ENCODE measurements at regions not wholly inside any gene's neighbourhood (a gene's known extent, or its start where the extent isn't known, plus 50 kb on each side); places are given as distances from the start of the nearest gene placed in this dataset.
"Not testable (repeated sequence)": the region's sequence is repeated elsewhere in the genome, so short reads cannot be mapped to it uniquely, and the experiment has no call there.

DNA sequence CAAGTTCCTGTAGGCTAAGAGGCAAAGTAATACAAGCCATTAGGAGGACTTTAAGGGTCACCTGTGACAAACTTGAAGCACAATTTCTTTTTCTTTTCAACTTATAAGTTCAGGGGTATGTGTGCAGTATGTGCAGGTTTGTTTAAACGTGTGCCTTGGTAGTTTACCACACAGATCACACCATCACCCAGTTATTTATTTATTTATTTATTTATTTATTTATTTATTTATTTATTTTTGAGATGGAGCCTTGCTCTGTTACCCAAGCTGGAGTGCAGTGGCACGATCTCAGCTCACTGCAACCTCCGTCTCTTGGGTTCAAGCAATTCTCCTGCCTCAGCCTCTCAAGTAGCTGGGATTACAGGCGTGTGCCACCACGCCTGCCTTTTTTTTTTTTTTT lies 86.2 kb upstream of the ACBD5 start:
- H3K36me3 ChIP-seq (ENCODE audit: control insufficient read depth in 3 of 3, insufficient read depth in 3 of 3, low read length in 3 of 3); H3K4me3 ChIP-seq (ENCODE audit: low read length in 3 of 3); H3K27me3 ChIP-seq (ENCODE audit: control insufficient read depth in 3 of 3, insufficient read depth in 3 of 3, low read length in 3 of 3); H3K27ac ChIP-seq (ENCODE audit: low read depth, low read length); H3K9ac ChIP-seq (ENCODE audit: low read depth in 1 of 3, low read length in 3 of 3); H3K9me3 ChIP-seq (ENCODE audit: control insufficient read depth in 3 of 3, low read length in 3 of 3); H3K4me1 ChIP-seq (ENCODE audit: control insufficient read depth in 3 of 3, insufficient read depth in 3 of 3, low read length in 3 of 3): not testable (repeated sequence)

DNA sequence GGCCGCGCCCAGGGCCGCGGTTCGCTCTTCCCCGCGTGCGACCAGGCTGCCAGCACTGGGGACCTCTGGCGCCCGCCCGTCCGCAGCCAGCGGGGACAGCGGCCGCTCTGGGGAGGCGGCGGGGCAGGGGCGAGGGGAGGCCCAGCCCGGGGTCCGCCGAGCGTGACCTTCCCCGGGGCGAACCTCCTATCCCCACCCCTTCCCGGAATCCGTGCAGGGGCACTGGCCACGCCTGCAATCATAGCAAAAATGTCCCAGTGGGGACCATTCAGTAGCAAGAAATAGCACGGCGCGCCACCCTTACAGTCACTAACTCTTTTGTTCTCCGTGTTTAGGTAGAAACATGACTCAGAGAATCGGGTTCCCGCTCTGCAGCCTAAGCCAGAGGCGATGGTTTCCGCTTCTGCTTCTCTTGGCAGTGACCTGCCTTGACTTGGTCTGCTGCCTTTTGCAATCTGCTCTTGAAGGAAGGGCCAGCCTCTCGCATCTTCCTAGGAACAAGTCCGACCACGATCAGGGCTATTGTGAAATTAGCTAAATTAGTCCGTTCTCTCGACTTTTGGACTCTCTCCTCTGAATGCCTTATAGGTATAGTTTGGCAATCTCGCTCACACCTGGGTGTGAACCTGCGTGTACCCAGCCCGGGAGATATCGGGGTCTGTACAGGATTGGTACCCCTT lies 79.3 kb upstream of the ACBD5 start:
- H3K27ac ChIP-seq (ENCODE audit: low read depth, low read length) = no peak overlapping the region
- peaks cover 0 to 6% (median 0%) of the 10 kb centered on the region in 3 donors for H3K27me3 ChIP-seq (ENCODE audit: control insufficient read depth in 3 of 3, insufficient read depth in 3 of 3, low read length in 3 of 3)
- H3K9ac ChIP-seq (ENCODE audit: low read depth in 1 of 3, low read length in 3 of 3) = no peak overlapping the region
- H3K4me1 ChIP-seq (ENCODE audit: control insufficient read depth in 3 of 3, insufficient read depth in 3 of 3, low read length in 3 of 3) = no peaks in the 10 kb centered on the region
- H3K9me3 ChIP-seq (ENCODE audit: control insufficient read depth in 3 of 3, low read length in 3 of 3) = no peaks in the 10 kb centered on the region
- H3K4me3 ChIP-seq (ENCODE audit: low read length in 3 of 3) = peak overlapping the region; percentile 27 to 52 (median 43)
- H3K36me3 ChIP-seq (ENCODE audit: control insufficient read depth in 3 of 3, insufficient read depth in 3 of 3, low read length in 3 of 3) = no peaks in the 10 kb centered on the region

DNA sequence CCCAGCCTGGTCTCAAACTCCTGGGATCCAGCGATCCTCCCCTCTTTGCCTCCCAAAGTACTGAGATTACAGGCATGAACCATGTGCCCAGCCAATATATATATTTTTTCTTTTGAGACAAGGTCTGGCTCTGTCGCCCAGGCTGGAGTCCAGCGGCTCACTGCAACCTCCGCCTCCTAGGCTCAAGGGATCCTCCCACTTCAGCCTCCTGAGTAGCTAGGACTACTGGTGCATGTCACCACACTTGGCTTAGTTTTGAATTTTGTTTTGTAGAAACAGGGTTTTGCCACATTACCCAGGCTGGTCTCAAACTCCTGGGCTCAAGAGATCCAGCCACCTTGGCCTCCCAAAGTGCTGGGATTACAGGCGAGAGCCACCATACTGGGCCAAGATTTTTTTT lies 78.5 kb upstream of the ACBD5 start:
- H3K4me1 ChIP-seq (ENCODE audit: control insufficient read depth in 3 of 3, insufficient read depth in 3 of 3, low read length in 3 of 3); H3K36me3 ChIP-seq (ENCODE audit: control insufficient read depth in 3 of 3, insufficient read depth in 3 of 3, low read length in 3 of 3); H3K27me3 ChIP-seq (ENCODE audit: control insufficient read depth in 3 of 3, insufficient read depth in 3 of 3, low read length in 3 of 3); H3K27ac ChIP-seq (ENCODE audit: low read depth, low read length); H3K9me3 ChIP-seq (ENCODE audit: control insufficient read depth in 3 of 3, low read length in 3 of 3); H3K4me3 ChIP-seq (ENCODE audit: low read length in 3 of 3); H3K9ac ChIP-seq (ENCODE audit: low read depth in 1 of 3, low read length in 3 of 3): not testable (repeated sequence)

DNA sequence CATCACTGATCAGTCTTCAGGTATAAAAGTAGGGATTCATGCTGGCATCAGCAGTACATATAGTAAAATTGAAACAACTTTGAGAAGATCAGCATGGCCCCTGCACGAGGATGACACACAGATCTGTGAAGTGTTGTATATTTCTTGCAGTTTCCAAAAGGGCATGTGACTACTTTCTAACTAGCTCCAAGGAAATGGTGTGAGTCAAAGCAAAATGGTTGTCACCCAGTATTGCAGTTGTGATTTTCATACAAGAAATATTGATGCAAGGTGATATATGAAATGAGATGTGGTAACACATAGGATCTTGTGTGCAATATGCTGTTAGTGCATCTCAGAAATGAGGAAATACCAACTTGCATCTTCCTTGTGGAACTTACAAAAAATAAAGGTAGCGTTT lies 74.5 kb upstream of the ACBD5 start:
- not testable (repeated sequence) for H3K4me3 ChIP-seq (ENCODE audit: low read length in 3 of 3); H3K27me3 ChIP-seq (ENCODE audit: control insufficient read depth in 3 of 3, insufficient read depth in 3 of 3, low read length in 3 of 3); H3K4me1 ChIP-seq (ENCODE audit: control insufficient read depth in 3 of 3, insufficient read depth in 3 of 3, low read length in 3 of 3); H3K27ac ChIP-seq (ENCODE audit: low read depth, low read length); H3K9ac ChIP-seq (ENCODE audit: low read depth in 1 of 3, low read length in 3 of 3); H3K36me3 ChIP-seq (ENCODE audit: control insufficient read depth in 3 of 3, insufficient read depth in 3 of 3, low read length in 3 of 3); H3K9me3 ChIP-seq (ENCODE audit: control insufficient read depth in 3 of 3, low read length in 3 of 3)

DNA sequence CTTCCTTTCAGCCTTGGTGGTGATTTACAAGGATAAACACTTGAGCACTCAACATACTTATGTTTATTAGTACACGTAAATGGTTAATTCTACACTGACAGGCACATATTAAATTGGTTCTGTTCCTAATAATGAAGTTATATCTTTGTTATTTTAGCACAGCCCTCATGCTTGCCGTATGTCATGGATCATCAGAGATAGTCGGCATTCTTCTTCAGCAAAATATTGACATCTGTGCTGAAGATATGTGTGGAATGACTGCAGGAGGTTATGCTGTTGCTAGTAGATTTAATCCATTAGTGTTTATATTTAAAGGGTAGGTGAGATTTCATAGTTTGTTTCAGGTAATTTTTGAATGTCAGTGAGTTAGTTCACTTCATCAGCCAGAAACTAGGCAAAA lies 73.0 kb upstream of the ACBD5 start:
- H3K36me3 ChIP-seq (ENCODE audit: control insufficient read depth in 3 of 3, insufficient read depth in 3 of 3, low read length in 3 of 3); H3K27me3 ChIP-seq (ENCODE audit: control insufficient read depth in 3 of 3, insufficient read depth in 3 of 3, low read length in 3 of 3); H3K9me3 ChIP-seq (ENCODE audit: control insufficient read depth in 3 of 3, low read length in 3 of 3); H3K4me3 ChIP-seq (ENCODE audit: low read length in 3 of 3); H3K4me1 ChIP-seq (ENCODE audit: control insufficient read depth in 3 of 3, insufficient read depth in 3 of 3, low read length in 3 of 3); H3K9ac ChIP-seq (ENCODE audit: low read depth in 1 of 3, low read length in 3 of 3); H3K27ac ChIP-seq (ENCODE audit: low read depth, low read length): not testable (repeated sequence)

DNA sequence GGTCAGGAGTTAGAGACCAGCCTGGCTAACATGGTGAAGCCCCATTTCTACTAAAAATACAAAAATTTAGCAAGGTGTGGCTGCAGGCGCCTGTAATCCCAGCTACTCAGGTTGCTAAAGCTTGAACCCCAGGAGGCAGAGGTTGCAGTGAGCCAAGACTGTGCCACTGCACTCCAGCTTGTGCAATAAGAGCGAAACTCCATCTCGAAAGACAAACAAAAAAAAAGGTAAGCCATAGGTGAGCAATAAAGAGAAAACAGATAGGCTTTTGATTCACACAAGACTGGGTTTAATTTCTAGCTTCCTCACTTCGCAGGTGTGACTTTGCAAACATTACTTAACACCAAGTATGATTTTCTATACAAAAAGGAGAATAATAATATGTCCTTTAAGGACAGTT lies 72.3 kb upstream of the ACBD5 start:
- Histone ChIP-seq H3K36me3 (ENCODE audit: control insufficient read depth in 3 of 3, insufficient read depth in 3 of 3, low read length in 3 of 3) (no peaks in the 10 kb centered on the region), H3K27ac (ENCODE audit: low read depth, low read length) (no peak overlapping the region), H3K4me1 (ENCODE audit: control insufficient read depth in 3 of 3, insufficient read depth in 3 of 3, low read length in 3 of 3) (no peaks in the 10 kb centered on the region), H3K9me3 (ENCODE audit: control insufficient read depth in 3 of 3, low read length in 3 of 3) (no peaks in the 10 kb centered on the region), H3K27me3 (ENCODE audit: control insufficient read depth in 3 of 3, insufficient read depth in 3 of 3, low read length in 3 of 3) (no peaks in the 10 kb centered on the region), H3K9ac (ENCODE audit: low read depth in 1 of 3, low read length in 3 of 3) (no peak overlapping the region), H3K4me3 (ENCODE audit: low read length in 3 of 3) (no peak overlapping the region)

DNA sequence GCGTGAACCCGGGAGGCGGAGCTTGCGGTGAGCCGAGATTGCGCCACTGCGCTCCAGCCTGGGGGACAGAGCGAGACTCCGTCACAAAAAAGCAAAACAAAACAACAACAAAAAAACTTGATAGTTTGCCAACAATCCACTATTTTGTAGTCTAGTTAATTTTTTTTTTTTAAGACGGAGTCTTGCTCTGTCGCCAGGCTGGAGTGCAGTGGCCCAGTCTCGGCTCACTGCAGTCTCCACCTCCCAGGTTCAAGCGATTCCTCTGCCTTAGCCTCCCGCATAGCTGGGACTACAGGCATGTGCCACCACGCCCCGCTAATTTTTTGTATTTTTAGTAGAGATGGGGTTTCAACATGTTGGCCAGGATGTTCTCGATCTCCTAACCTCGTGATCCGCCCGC lies 71.2 kb upstream of the ACBD5 start:
- H3K4me3 ChIP-seq (ENCODE audit: low read length in 3 of 3); H3K27ac ChIP-seq (ENCODE audit: low read depth, low read length); H3K9me3 ChIP-seq (ENCODE audit: control insufficient read depth in 3 of 3, low read length in 3 of 3); H3K27me3 ChIP-seq (ENCODE audit: control insufficient read depth in 3 of 3, insufficient read depth in 3 of 3, low read length in 3 of 3); H3K36me3 ChIP-seq (ENCODE audit: control insufficient read depth in 3 of 3, insufficient read depth in 3 of 3, low read length in 3 of 3); H3K4me1 ChIP-seq (ENCODE audit: control insufficient read depth in 3 of 3, insufficient read depth in 3 of 3, low read length in 3 of 3); H3K9ac ChIP-seq (ENCODE audit: low read depth in 1 of 3, low read length in 3 of 3): not testable (repeated sequence)

DNA sequence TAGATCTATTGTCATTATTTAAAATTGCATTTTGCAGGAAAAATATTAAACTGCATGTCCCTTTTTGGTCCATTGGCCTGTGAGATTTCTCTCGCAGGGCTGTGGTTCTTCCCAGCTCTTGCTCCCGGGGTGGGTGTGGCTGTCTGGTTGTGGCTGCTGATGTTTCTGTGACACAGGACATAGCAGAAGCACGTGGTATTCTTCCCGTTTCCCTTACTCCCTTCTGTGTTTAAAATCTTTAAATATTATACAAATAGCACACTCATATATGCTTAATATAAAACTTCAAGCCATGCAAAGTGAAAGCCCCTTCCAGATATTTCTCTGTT lies 57.9 kb upstream of the ACBD5 start:
- H3K27me3 ChIP-seq (ENCODE audit: control insufficient read depth in 3 of 3, insufficient read depth in 3 of 3, low read length in 3 of 3); H3K9ac ChIP-seq (ENCODE audit: low read depth in 1 of 3, low read length in 3 of 3); H3K36me3 ChIP-seq (ENCODE audit: control insufficient read depth in 3 of 3, insufficient read depth in 3 of 3, low read length in 3 of 3); H3K4me3 ChIP-seq (ENCODE audit: low read length in 3 of 3); H3K9me3 ChIP-seq (ENCODE audit: control insufficient read depth in 3 of 3, low read length in 3 of 3); H3K4me1 ChIP-seq (ENCODE audit: control insufficient read depth in 3 of 3, insufficient read depth in 3 of 3, low read length in 3 of 3); H3K27ac ChIP-seq (ENCODE audit: low read depth, low read length): not testable (repeated sequence)

DNA sequence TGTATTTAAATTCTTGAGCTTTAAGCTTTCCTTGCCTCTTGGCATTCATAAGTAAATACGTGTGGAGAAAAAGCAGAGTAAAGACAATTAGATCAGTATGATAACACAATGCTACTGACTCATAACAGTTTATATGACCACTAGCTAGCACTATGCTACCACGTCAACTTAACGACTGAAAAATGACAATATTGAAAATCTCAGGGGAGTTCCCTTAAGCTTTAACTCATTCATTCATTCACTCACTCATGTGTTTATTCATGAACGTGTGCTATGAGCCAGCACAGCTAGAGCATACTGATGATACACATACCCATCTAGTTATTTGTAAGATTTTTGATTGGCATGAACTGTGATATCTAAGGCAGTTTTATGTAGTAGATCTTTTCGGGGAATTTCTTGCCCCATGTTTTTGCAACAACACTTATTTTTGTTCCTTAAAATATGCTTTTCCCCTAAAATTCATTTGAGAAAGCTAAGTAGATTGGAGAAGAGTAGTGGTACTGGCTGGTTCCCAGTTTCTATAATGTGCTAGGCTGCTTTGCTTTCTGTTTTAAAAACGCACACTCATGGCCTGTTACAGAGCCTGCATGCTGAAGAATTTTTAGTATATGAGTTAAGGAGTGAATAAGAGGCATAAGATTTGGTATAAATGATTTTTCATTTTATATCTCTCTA lies 57.4 kb upstream of the ACBD5 start:
- Histone ChIP-seq H3K36me3 (ENCODE audit: control insufficient read depth in 3 of 3, insufficient read depth in 3 of 3, low read length in 3 of 3) (no peaks in the 10 kb centered on the region), H3K27me3 (ENCODE audit: control insufficient read depth in 3 of 3, insufficient read depth in 3 of 3, low read length in 3 of 3) (no peaks in the 10 kb centered on the region), H3K27ac (ENCODE audit: low read depth, low read length) (no peak overlapping the region), H3K9ac (ENCODE audit: low read depth in 1 of 3, low read length in 3 of 3) (no peak overlapping the region), H3K9me3 (ENCODE audit: control insufficient read depth in 3 of 3, low read length in 3 of 3) (no peaks in the 10 kb centered on the region), H3K4me1 (ENCODE audit: control insufficient read depth in 3 of 3, insufficient read depth in 3 of 3, low read length in 3 of 3) (no peaks in the 10 kb centered on the region), H3K4me3 (ENCODE audit: low read length in 3 of 3) (no peak overlapping the region)

DNA sequence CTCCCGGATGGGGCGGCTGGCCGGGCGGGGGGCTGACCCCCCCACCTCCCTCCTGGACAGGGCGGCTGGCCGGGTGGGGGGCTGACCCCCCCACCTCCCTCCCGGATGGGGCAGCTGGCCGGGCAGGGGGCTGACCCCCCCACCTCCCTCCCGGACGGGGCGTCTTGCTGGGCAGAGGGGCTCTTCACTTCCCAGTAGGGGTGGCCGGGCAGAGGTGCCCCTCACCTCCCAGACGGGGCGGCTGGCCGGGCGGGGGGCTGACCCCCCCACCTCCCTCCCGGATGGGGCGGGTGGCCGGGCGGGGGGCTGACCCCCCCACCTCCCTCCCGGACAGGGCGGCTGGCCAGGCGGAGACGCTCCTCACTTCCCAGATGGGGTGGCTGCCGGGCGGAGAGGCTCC lies 55.7 kb upstream of the ACBD5 start:
- not testable (repeated sequence) for H3K9ac ChIP-seq (ENCODE audit: low read depth in 1 of 3, low read length in 3 of 3); H3K27me3 ChIP-seq (ENCODE audit: control insufficient read depth in 3 of 3, insufficient read depth in 3 of 3, low read length in 3 of 3); H3K27ac ChIP-seq (ENCODE audit: low read depth, low read length); H3K4me3 ChIP-seq (ENCODE audit: low read length in 3 of 3); H3K4me1 ChIP-seq (ENCODE audit: control insufficient read depth in 3 of 3, insufficient read depth in 3 of 3, low read length in 3 of 3); H3K9me3 ChIP-seq (ENCODE audit: control insufficient read depth in 3 of 3, low read length in 3 of 3); H3K36me3 ChIP-seq (ENCODE audit: control insufficient read depth in 3 of 3, insufficient read depth in 3 of 3, low read length in 3 of 3)

Measured in skeletal muscle tissue (tissue), 3 donors.